CD14-positive monocyte (primary cell): ENCODE measurements at regions not wholly inside any gene's neighbourhood (a gene's known extent, or its start where the extent isn't known, plus 50 kb on each side); places are given as distances from the start of the nearest gene placed in this dataset.

Experiments used
- DNase-seq, 3 donors: peaks; one replicate each; pipeline ENCODE4 v3.0.0-alpha.2; 2011 to 2022
- H2AFZ ChIP-seq: 2 replicates; pipeline ENCODE4 v1.6.0; 2012; ENCODE audit warnings: mild to moderate bottlenecking, low read depth, low read length, inconsistent platforms; ENCODE audit not compliant: insufficient read depth, poor library complexity, severe bottlenecking
- H3K27ac ChIP-seq, 2 donors: 1 replicate in 1 of 2; 2 replicates in 1 of 2; pipeline ENCODE4 v1.5.1; 2012 to 2013; ENCODE audit warnings: low read length in 2 of 2, control low read depth in 1 of 2, inconsistent platforms in 1 of 2, low read depth in 1 of 2, mild to moderate bottlenecking in 1 of 2
- H3K27me3 ChIP-seq, 2 donors: one replicate each; pipeline versions ENCODE4 v1.6.0 to v1.6.1; 2011 to 2013; ENCODE audit warnings: low read length in 2 of 2; ENCODE audit not compliant: control insufficient read depth in 2 of 2, insufficient read depth in 2 of 2
- H3K36me3 ChIP-seq, 2 donors: replicated peaks in 1 of 2; 1 replicate in 1 of 2; 2 replicates in 1 of 2; pipeline versions ENCODE4 v1.5.1 to v1.6.1; 2012 to 2013; ENCODE audit warnings: low read length in 2 of 2, control low read depth in 1 of 2, inconsistent platforms in 1 of 2, mild to moderate bottlenecking in 1 of 2; ENCODE audit not compliant: insufficient read depth in 2 of 2, control insufficient read depth in 1 of 2
- H3K4me1 ChIP-seq, 2 donors: 1 replicate in 1 of 2; 2 replicates in 1 of 2; pipeline versions ENCODE4 v1.5.1 to v1.6.1; 2012 to 2013; ENCODE audit warnings: low read length in 2 of 2, control low read depth in 1 of 2, inconsistent platforms in 1 of 2, mild to moderate bottlenecking in 1 of 2, moderate library complexity in 1 of 2; ENCODE audit not compliant: insufficient read depth in 2 of 2, control insufficient read depth in 1 of 2
- H3K4me2 ChIP-seq: replicated peaks from 2 replicates; pipeline ENCODE3; 2012; ENCODE audit warnings: low read length, moderate library complexity, mild to moderate bottlenecking; ENCODE audit not compliant: poor library complexity, severe bottlenecking; ENCODE audit errors: extremely low read depth
- H3K4me3 ChIP-seq, 3 experiments: fragments of 200-600 bp in 1 of 3; sonication (generic) in 1 of 3; replicated peaks in 1 of 3; 1 replicate in 2 of 3; 2 replicates in 1 of 3; pipeline ENCODE4 v1.5.1; 2011 to 2013; ENCODE audit warnings: low read length in 3 of 3, mild to moderate bottlenecking in 3 of 3, control low read depth in 2 of 3, low read depth in 2 of 3, inconsistent platforms in 1 of 3, moderate library complexity in 1 of 3
- H3K79me2 ChIP-seq: 2 replicates; pipeline ENCODE4 v1.6.0; 2012; ENCODE audit warnings: mild to moderate bottlenecking, control low read depth, inconsistent platforms, low read length, moderate library complexity; ENCODE audit not compliant: insufficient read depth
- H3K9ac ChIP-seq: 2 replicates; pipeline ENCODE4 v1.6.0; 2017; ENCODE audit warnings: low read length, mild to moderate bottlenecking; ENCODE audit not compliant: insufficient read depth, poor library complexity, severe bottlenecking
- H3K9me3 ChIP-seq, 2 donors: replicated peaks in 1 of 2; 1 replicate in 1 of 2; 2 replicates in 1 of 2; pipeline versions ENCODE4 v1.5.1 to v1.6.1; 2012 to 2013; ENCODE audit warnings: low read length in 2 of 2, control low read depth in 1 of 2; ENCODE audit not compliant: control insufficient read depth in 1 of 2, insufficient read depth in 1 of 2
- H4K20me1 ChIP-seq: 2 replicates; pipeline ENCODE4 v1.6.0; 2012; ENCODE audit warnings: mild to moderate bottlenecking, low read length, control low read depth, moderate library complexity; ENCODE audit not compliant: insufficient read depth
- H3K27ac Mint-ChIP-seq, 7 donors: one replicate each; pipeline ENCODE4 v1.8.0; 2020; ENCODE audit warnings: mild to moderate bottlenecking in 7 of 7, mixed read lengths in 7 of 7, moderate library complexity in 6 of 7, inconsistent platforms in 2 of 7
- H3K27me3 Mint-ChIP-seq, 3 donors: one replicate each; pipeline ENCODE4 v1.8.0; 2021 to 2022; ENCODE audit warnings: low read depth in 3 of 3, mild to moderate bottlenecking in 3 of 3, mixed read lengths in 3 of 3, moderate library complexity in 3 of 3, inconsistent platforms in 1 of 3
- H3K36me3 Mint-ChIP-seq, 2 donors: one replicate each; pipeline ENCODE4 v1.8.0; 2020; ENCODE audit warnings: mixed read lengths in 2 of 2, inconsistent platforms in 1 of 2, mild to moderate bottlenecking in 1 of 2
- H3K4me1 Mint-ChIP-seq: one replicate; pipeline ENCODE4 v1.8.0; 2020; ENCODE audit warnings: mild to moderate bottlenecking, mixed read lengths
- H3K4me3 Mint-ChIP-seq, 2 donors: one replicate each; pipeline ENCODE4 v1.8.0; 2020; ENCODE audit warnings: mild to moderate bottlenecking in 2 of 2, mixed read lengths in 2 of 2, moderate library complexity in 1 of 2
- H3K9me3 Mint-ChIP-seq, 7 donors: one replicate each; pipeline ENCODE4 v1.8.0; 2020 to 2022; ENCODE audit warnings: mixed read lengths in 7 of 7, mild to moderate bottlenecking in 6 of 7, moderate library complexity in 6 of 7, inconsistent platforms in 2 of 7
- WGBS: methylation state at CpG from one replicate; pipeline ENCODE4 v1.1.5; 2013; ENCODE audit warnings: missing lambda C conversion rate; ENCODE audit not compliant: insufficient coverage; 5-methylcytosine and 5-hydroxymethylcytosine counted together
- intact Hi-C, 2 donors: fragments of 100-400 bp; cut with micrococcal nuclease; formaldehyde crosslinking; loops; one replicate each; pipeline versions ENCODE4 v1.15.0 to v1.15.1; 2023
- TF ChIP-seq, protein P1 (sequence below): fragments of 200-600 bp; IDR thresholded peaks from one replicate; pipeline ENCODE4 v1.8.0; 2022; ENCODE audit warnings: antibody characterized with exemption, mild to moderate bottlenecking

DNA sequence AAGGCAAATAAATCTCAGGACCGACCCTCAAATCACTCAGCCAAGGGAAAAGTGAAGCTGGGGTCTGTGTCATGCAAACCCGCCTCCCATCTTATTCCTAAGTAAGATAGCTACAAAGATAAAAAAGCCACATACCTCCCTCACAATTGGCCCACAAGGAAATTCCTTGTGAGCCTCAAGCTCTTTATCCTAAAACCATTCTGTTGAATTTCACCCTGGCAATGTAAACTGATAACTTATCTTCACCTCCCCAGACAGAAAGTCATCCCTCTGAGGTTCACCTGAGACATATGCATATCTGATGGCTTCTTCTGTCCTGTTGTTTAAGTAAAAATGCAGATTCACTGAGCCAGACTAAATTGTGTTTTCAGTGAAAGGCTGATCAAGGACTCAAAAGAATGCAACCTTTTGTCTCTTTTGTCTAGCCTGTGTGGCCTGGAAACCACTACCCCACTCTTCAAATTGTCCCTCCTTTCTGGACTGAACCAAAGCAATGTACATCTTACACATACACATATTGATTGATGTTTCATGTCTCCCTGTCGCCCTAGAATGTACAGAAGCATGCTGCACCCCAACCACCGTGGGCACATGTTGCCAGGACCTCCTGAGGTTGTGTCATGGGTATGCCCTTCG lies 91.3 kb downstream of the MFAP3L start:
- H3K27ac Mint-ChIP-seq: no peak overlapping the region

DNA sequence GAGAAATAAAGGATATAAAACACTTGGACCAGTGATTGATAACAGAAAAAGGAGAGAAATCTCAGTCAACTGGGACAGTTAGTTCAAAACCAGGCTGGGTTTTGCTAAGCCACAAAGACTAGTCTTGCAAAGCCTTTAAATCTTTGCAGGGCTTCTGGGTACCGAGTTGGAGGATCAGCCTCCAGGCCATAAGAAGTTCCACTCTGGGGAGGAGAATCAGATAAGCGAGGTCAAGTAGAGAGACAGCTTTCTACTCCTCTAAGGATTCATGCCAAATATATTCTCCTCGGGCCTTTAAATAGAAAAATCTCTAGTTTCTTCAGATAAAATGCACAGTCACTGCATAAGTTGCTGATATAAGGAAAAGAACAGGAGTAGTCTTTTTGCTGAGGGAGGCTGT lies 92.7 kb downstream of the MFAP3L start:
- peaks cover 0 to 9% (median 1%) of the 10 kb centered on the region in 3 donors for H3K27me3 Mint-ChIP-seq
- DNase-seq: no peak
- no peaks in the 10 kb centered on the region for H3K27me3 ChIP-seq
- peaks cover 0 to 3% (median 0%) of the 10 kb centered on the region in 7 donors for H3K9me3 Mint-ChIP-seq
- H3K4me3 Mint-ChIP-seq: no peak overlapping the region
- no peak overlapping the region for H3K4me2 ChIP-seq
- WGBS: no CpG with 5 or more reads among the region's 3 CpGs
- no peak overlapping the region for H3K27ac Mint-ChIP-seq
- H3K4me1 ChIP-seq: no peaks in the 10 kb centered on the region
- H3K36me3 ChIP-seq: no peaks in the 10 kb centered on the region
- no peaks in the 10 kb centered on the region for H3K4me1 Mint-ChIP-seq
- no peak overlapping the region for H2AFZ ChIP-seq
- H4K20me1 ChIP-seq: no peaks in the 10 kb centered on the region
- intact Hi-C loops: no loop called here
- no peak overlapping the region for H3K27ac ChIP-seq
- no peaks in the 10 kb centered on the region for H3K36me3 Mint-ChIP-seq
- no peaks in the 10 kb centered on the region for H3K79me2 ChIP-seq
- no peak overlapping the region for H3K9ac ChIP-seq
- TF ChIP-seq, protein P1, sequence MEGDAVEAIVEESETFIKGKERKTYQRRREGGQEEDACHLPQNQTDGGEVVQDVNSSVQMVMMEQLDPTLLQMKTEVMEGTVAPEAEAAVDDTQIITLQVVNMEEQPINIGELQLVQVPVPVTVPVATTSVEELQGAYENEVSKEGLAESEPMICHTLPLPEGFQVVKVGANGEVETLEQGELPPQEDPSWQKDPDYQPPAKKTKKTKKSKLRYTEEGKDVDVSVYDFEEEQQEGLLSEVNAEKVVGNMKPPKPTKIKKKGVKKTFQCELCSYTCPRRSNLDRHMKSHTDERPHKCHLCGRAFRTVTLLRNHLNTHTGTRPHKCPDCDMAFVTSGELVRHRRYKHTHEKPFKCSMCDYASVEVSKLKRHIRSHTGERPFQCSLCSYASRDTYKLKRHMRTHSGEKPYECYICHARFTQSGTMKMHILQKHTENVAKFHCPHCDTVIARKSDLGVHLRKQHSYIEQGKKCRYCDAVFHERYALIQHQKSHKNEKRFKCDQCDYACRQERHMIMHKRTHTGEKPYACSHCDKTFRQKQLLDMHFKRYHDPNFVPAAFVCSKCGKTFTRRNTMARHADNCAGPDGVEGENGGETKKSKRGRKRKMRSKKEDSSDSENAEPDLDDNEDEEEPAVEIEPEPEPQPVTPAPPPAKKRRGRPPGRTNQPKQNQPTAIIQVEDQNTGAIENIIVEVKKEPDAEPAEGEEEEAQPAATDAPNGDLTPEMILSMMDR: no peak
- no peaks in the 10 kb centered on the region for H3K9me3 ChIP-seq
- no peak overlapping the region for H3K4me3 ChIP-seq

More for the DNA sequence above, 91.3 kb downstream of the MFAP3L start:
- no peak overlapping the region for H3K4me3 Mint-ChIP-seq
- H4K20me1 ChIP-seq: no peaks in the 10 kb centered on the region
- H3K9me3 Mint-ChIP-seq: peaks cover 0 to 3% (median 0%) of the 10 kb centered on the region in 7 donors
- no peaks in the 10 kb centered on the region for H3K36me3 ChIP-seq
- H3K4me3 ChIP-seq: no peak overlapping the region
- 95% methylated on average over 3 of the region's 5 CpGs for WGBS
- no peaks in the 10 kb centered on the region for H3K9me3 ChIP-seq
- no peak for DNase-seq
- TF ChIP-seq, protein P1: no peak
- intact Hi-C loops: no loop called here
- H3K36me3 Mint-ChIP-seq: no peaks in the 10 kb centered on the region
- no peak overlapping the region for H3K4me2 ChIP-seq
- no peak overlapping the region for H3K9ac ChIP-seq
- no peaks in the 10 kb centered on the region for H3K27me3 ChIP-seq
- H3K4me1 Mint-ChIP-seq: no peaks in the 10 kb centered on the region
- H3K27me3 Mint-ChIP-seq: peaks cover 0 to 5% (median 1%) of the 10 kb centered on the region in 3 donors
- no peaks in the 10 kb centered on the region for H3K4me1 ChIP-seq
- no peak overlapping the region for H3K27ac ChIP-seq
- H2AFZ ChIP-seq: no peak overlapping the region
- no peaks in the 10 kb centered on the region for H3K79me2 ChIP-seq
